K562 (cell line): ENCODE measurements at regions not wholly inside any gene's neighbourhood (a gene's known extent, or its start where the extent isn't known, plus 50 kb on each side); places are given as distances from the start of the nearest gene placed in this dataset.

Experiments
- ATAC-seq: fragments of 200-7000 bp; cut with Tn5 transposase; 3 replicates; pipeline ENCODE4 v1.9.1; 2020; ENCODE audit warnings: moderate library complexity
- BruUV-seq: library from RNA; stranded (reverse); fragments of 400-500 nt; replicated peaks from 2 replicates; lab custom pipeline; 2021; lab: Mats Ljungman, UMichigan
- CTCF ChIA-PET: fragments of 300-600 bp; formaldehyde crosslinking; extraction: SDS; loops from one replicate; lab custom pipeline; 2021; ENCODE audit warnings: low intra/inter-chr PET ratio; lab: Yijun Ruan, JAX
- POLR2A ChIA-PET: fragments of 300-600, 350-650 bp; sonication (Branson Sonifier 250); formaldehyde crosslinking; extraction: SDS; loops from one replicate; lab custom pipeline; 2021; ENCODE audit warnings: antibody characterized with exemption, inconsistent platforms; lab: Yijun Ruan, JAX
- DNase-seq, 4 experiments: peaks; one replicate each; pipeline versions ENCODE4 v3.0.0 to v3.0.0-alpha.2; 2011 to 2018; ENCODE audit warnings: low spot score in 3 of 4, mixed read lengths in 3 of 4; ENCODE audit errors: extremely low read depth in 1 of 4
- FAIRE-seq: peaks from 2 replicates; lab custom pipeline; 2011; peaks lifted over from hg19 to GRCh38; lab: Jason Lieb, UNC
- H2AFZ ChIP-seq: 2 replicates; pipeline ENCODE4 v1.6.0; 2011; ENCODE audit warnings: low read depth, low read length, control low read depth, inconsistent platforms
- H3K27ac ChIP-seq: fragments of 200-600 bp; 3 replicates; pipeline ENCODE4 v1.8.0; 2011; ENCODE audit warnings: low read depth, mild to moderate bottlenecking, control low read depth, inconsistent platforms, low read length, moderate library complexity, mixed read lengths; ENCODE audit errors: extremely low read depth
- H3K27me3 ChIP-seq, 2 experiments: fragments of 300-600 bp in 1 of 2; 2 replicates in 1 of 2; 3 replicates in 1 of 2; pipeline versions ENCODE4 v1.6.0 to v1.8.0; 2011; ENCODE audit warnings: inconsistent platforms in 2 of 2, low read length in 2 of 2, mild to moderate bottlenecking in 1 of 2, mixed read lengths in 1 of 2, moderate library complexity in 1 of 2; ENCODE audit not compliant: control insufficient read depth in 2 of 2, insufficient read depth in 2 of 2
- H3K36me3 ChIP-seq: fragments of 300-600 bp; 3 replicates; pipeline ENCODE4 v1.8.0; 2011; ENCODE audit warnings: mild to moderate bottlenecking, low read length, inconsistent platforms; ENCODE audit not compliant: control insufficient read depth, insufficient read depth
- H3K4me1 ChIP-seq, 2 experiments: fragments of 200-600 bp in 1 of 2; replicated peaks in 1 of 2; 2 replicates in 1 of 2; 3 replicates in 1 of 2; pipeline versions ENCODE4 v1.5.1 to v1.8.0; 2011; ENCODE audit warnings: inconsistent platforms in 2 of 2, low read length in 2 of 2, mild to moderate bottlenecking in 1 of 2, mixed read lengths in 1 of 2, moderate library complexity in 1 of 2; ENCODE audit not compliant: control insufficient read depth in 2 of 2, insufficient read depth in 2 of 2
- H3K4me2 ChIP-seq: 2 replicates; pipeline ENCODE4 v1.6.1; 2011; ENCODE audit warnings: low read length, control low read depth, inconsistent platforms, mixed read lengths; ENCODE audit not compliant: insufficient read depth
- H3K4me3 ChIP-seq: fragments of 200-600 bp; sonication (generic), shearing (Covaris generic); 2 replicates; pipeline ENCODE4 v1.5.1; 2016; ENCODE audit warnings: control low read depth, inconsistent platforms
- H3K79me2 ChIP-seq: fragments of 200-600 bp; 3 replicates; pipeline ENCODE4 v1.8.0; 2011; ENCODE audit warnings: low read length, inconsistent platforms; ENCODE audit not compliant: control insufficient read depth, insufficient read depth
- H3K9ac ChIP-seq, 2 experiments: 2 replicates each; pipeline versions ENCODE4 v1.6.0 to v1.6.1; 2011; ENCODE audit warnings: low read depth in 2 of 2, low read length in 2 of 2, control low read depth in 1 of 2, inconsistent platforms in 1 of 2, mild to moderate bottlenecking in 1 of 2, mixed read lengths in 1 of 2; ENCODE audit not compliant: insufficient read depth in 1 of 2
- H3K9me1 ChIP-seq: one replicate; pipeline ENCODE4 v1.6.0; 2011; ENCODE audit warnings: inconsistent platforms, mild to moderate bottlenecking, low read length, moderate library complexity; ENCODE audit not compliant: control insufficient read depth, insufficient read depth
- H3K9me3 ChIP-seq: replicated peaks from 2 replicates; pipeline ENCODE4 v1.5.1; 2011; ENCODE audit warnings: low read depth, low read length, inconsistent platforms; ENCODE audit not compliant: control insufficient read depth, insufficient read depth
- H4K20me1 ChIP-seq: replicated peaks from 2 replicates; pipeline ENCODE4 v1.6.1; 2011; ENCODE audit warnings: low read length, inconsistent platforms, mixed read lengths; ENCODE audit not compliant: control insufficient read depth, insufficient read depth
- BCOR ChIP-seq: fragments of 450-650 bp; IDR thresholded peaks from 2 replicates; pipeline ENCODE4 v1.6.1; 2016
- ERF ChIP-seq: fragments of 450-650 bp; formaldehyde crosslinking; IDR thresholded peaks from 2 replicates; pipeline ENCODE4 v1.4.0; 2020; ENCODE audit warnings: mild to moderate bottlenecking, mixed read lengths
- MAFK ChIP-seq: IDR thresholded peaks from 2 replicates; pipeline ENCODE4 v1.6.1; 2011; ENCODE audit warnings: low read length, improper control_type of control experiment
- MGA ChIP-seq: fragments of 450-650 bp; IDR thresholded peaks from 2 replicates; pipeline ENCODE4 v1.6.1; 2016; ENCODE audit warnings: mild to moderate bottlenecking, moderate library complexity
- MNT ChIP-seq, 2 experiments: fragments of 450-650 bp; conservative IDR thresholded peaks; 2 replicates each; pipeline ENCODE4 v1.6.1; 2017; ENCODE audit warnings: mild to moderate bottlenecking in 2 of 2, moderate library complexity in 2 of 2
- RFX7 ChIP-seq: fragments of 250-450 bp; sonication (Bioruptor Pico); IDR thresholded peaks from 2 replicates; pipeline ENCODE4 v1.5.1; 2021; ENCODE audit warnings: mild to moderate bottlenecking
- SNRNP70 ChIP-seq: fragments of 200-400 bp; formaldehyde crosslinking; optimal IDR thresholded peaks from 2 replicates; pipeline ENCODE3; 2017; ENCODE audit warnings: low read depth, low read length
- SOX6 ChIP-seq: fragments of 450-650 bp; IDR thresholded peaks from 2 replicates; pipeline ENCODE4 v1.6.1; 2014; ENCODE audit warnings: mild to moderate bottlenecking
- TOE1 ChIP-seq, 2 experiments: fragments of 450-650 bp in 1 of 2; sonication (generic) in 1 of 2; formaldehyde crosslinking in 1 of 2; IDR thresholded peaks; 2 replicates each; pipeline versions ENCODE4 v1.7.1 to v1.8.0; 2016 to 2022; ENCODE audit warnings: borderline replicate concordance in 2 of 2, mild to moderate bottlenecking in 2 of 2, antibody characterized with exemption in 1 of 2, inconsistent platforms in 1 of 2, low read depth in 1 of 2, missing genetic modification reagents in 1 of 2, moderate library complexity in 1 of 2
- ZNF24 ChIP-seq: fragments of 450-650 bp; IDR thresholded peaks from 2 replicates; pipeline ENCODE4 v1.6.1; 2016
- ZNF324 ChIP-seq: fragments of 250-450 bp; sonication (Bioruptor Pico); IDR thresholded peaks from 2 replicates; pipeline ENCODE4 v1.4.0; 2020; ENCODE audit warnings: mild to moderate bottlenecking
- WGBS: fragments of 100-300 bp; shearing (Covaris generic); methylation state at CpG from one replicate; pipeline ENCODE4 v1.1.6; 2016; ENCODE audit warnings: low coverage, mixed read lengths; ENCODE audit not compliant: insufficient coverage; ENCODE audit errors: missing lambda C conversion rate; 5-methylcytosine and 5-hydroxymethylcytosine counted together
- in situ Hi-C: fragments of 300-500 bp; cut with MboI; formaldehyde crosslinking; loops from 4 replicates; pipeline ENCODE4 v1.15.0; 2018; ENCODE audit warnings: inconsistent platforms, mixed read lengths
- intact Hi-C: fragments of 100-400 bp; cut with micrococcal nuclease; formaldehyde crosslinking; loops from 2 replicates; pipeline ENCODE4 v1.14.2; 2022

GRCh38 chr1:90826834-90827233 is 109.7 kb upstream of the BARHL2 start:
- no peaks in the 10 kb centered on the region; the same call in 2 of the 3 replicates for H3K36me3 ChIP-seq
- WGBS = 0% methylated on average over 1 of the region's 1 CpG
- peak overlapping the region; percentile 30; the same call in 1 of the 2 replicates for H3K4me2 ChIP-seq
- no peaks in the 10 kb centered on the region for H3K27me3 ChIP-seq
- ChIA-PET CTCF (no interaction called here), POLR2A (interaction anchor here (0.8 to 1.2 kb wide), 2 partner anchors 12 to 18 kb away, joined by 3 read pairs; no protein-coding TSS in a partner anchor)
- no peak overlapping the region for H3K9ac ChIP-seq
- in situ Hi-C loops = no loop called here
- FAIRE-seq (peak; percentile 55), ATAC-seq (peak; percentile 83), DNase-seq (peak; percentile 47 to 69 (median 59))
- no peak overlapping the region for H3K27ac ChIP-seq
- no peaks in the 10 kb centered on the region for H3K9me3 ChIP-seq
- peaks cover 2% of the 10 kb centered on the region for H3K9me1 ChIP-seq
- H3K4me3 ChIP-seq = no peak overlapping the region
- intact Hi-C loops = no loop called here
- no peaks in the 10 kb centered on the region for H3K79me2 ChIP-seq
- BruUV-seq = no TSS peak
- peaks cover 4 to 34% of the 10 kb centered on the region in 2 experiments; a peak in 4 of 5 replicates for H3K4me1 ChIP-seq
- no peaks in the 10 kb centered on the region; the same call in 1 of the 2 replicates for H4K20me1 ChIP-seq
- no peak overlapping the region for H2AFZ ChIP-seq
- peak; percentile 78 for TF ChIP-seq SOX6
- no peak for TF ChIP-seq SNRNP70
- TF ChIP-seq TOE1 (IDR thresholded peaks at IDR 0.05; ENCODE audit: borderline replicate concordance) = no peak
- no peak for TF ChIP-seq TOE1 (CRISPR knock-in tag; IDR thresholded peaks at IDR 0.05; ENCODE audit: borderline replicate concordance, low read depth)
- no peak for TF ChIP-seq RFX7
- TF ChIP-seq BCOR = no peak
- no peak for TF ChIP-seq ZNF324 (CRISPR knock-in tag)
- TF ChIP-seq MAFK = peak; percentile 25; the same call in 1 of the 2 replicates
- no peak for TF ChIP-seq ERF (CRISPR knock-in tag)
- TF ChIP-seq ZNF24 = no peak
- no peak for TF ChIP-seq MNT (conservative IDR thresholded peaks at IDR 0.05)
- TF ChIP-seq MGA = no peak
